ENCODE measurements at regions not wholly inside any gene's neighbourhood (a gene's known extent, or its start where the extent isn't known, plus 50 kb on each side); places are given as distances from the start of the nearest gene placed in this dataset.

DNA sequence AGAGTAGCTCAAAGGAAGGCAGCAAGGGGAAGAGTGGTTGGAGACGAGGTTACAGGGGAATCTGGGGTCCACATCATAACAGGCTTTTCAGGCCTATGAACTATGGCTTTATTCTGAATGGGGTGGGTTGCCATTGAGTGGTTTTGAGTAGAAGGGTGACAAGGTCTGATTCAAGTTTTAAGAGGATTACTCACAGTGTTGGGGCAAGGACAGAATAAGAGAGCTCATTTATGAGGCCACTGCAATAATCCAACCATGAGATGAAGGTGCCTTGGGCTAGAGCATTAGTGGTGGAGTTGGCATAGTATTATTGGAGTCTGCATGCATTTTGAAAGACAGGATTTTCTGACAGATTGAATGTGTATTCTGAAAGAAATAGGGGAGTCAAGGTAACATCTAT lies 315.9 kb downstream of the RNF144A start:
- TF ChIP-seq, protein P1, sequence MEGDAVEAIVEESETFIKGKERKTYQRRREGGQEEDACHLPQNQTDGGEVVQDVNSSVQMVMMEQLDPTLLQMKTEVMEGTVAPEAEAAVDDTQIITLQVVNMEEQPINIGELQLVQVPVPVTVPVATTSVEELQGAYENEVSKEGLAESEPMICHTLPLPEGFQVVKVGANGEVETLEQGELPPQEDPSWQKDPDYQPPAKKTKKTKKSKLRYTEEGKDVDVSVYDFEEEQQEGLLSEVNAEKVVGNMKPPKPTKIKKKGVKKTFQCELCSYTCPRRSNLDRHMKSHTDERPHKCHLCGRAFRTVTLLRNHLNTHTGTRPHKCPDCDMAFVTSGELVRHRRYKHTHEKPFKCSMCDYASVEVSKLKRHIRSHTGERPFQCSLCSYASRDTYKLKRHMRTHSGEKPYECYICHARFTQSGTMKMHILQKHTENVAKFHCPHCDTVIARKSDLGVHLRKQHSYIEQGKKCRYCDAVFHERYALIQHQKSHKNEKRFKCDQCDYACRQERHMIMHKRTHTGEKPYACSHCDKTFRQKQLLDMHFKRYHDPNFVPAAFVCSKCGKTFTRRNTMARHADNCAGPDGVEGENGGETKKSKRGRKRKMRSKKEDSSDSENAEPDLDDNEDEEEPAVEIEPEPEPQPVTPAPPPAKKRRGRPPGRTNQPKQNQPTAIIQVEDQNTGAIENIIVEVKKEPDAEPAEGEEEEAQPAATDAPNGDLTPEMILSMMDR (conservative IDR thresholded peaks at IDR 0.05; ENCODE audit: low read length): no peak
- TF ChIP-seq EZH2phosphoT487 (IDR thresholded peaks at IDR 0.05; ENCODE audit: borderline replicate concordance): no peak

Measured in Loucy (cell line).